ENCODE measurements at regions not wholly inside any gene's neighbourhood (a gene's known extent, or its start where the extent isn't known, plus 50 kb on each side); places are given as distances from the start of the nearest gene placed in this dataset.

DNA sequence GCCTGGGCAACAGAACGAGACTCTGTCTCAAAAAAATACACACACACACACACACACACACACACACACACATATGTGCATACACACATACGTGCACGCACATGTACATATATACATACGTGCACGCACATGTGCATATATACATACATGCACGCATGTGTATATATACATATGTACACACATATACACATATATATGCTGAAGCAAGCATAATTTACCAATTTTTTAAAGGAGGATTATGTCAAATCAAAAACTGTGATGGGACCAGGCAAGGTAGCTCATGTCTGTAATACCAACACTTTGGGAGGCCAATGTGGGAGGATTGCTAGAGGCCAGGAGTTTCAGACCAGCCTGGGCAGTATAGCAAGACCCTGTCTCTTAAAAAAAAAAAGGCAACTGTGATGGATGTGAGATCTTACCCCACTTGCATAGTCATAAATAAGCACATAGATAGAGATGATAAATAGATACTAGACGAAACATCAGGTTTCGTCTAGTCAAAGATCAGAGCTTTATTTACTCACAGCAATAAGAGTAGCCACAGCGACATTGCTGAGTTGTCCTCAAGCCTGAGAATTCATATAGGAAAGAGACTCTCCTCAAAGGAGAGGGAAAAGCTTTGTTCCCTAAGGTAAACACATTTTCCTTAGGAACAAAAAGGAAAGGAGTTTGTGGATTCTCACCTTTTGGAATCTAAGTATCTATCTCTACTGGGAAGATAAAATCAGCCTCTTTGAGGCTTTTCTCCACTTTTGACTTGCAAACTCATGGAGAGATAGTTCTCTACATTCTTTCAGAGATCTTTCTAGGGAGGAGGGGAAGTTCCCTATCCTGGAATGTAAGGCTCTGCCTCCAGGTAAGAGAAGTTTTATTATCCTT is 74.7 kb upstream of the AMN1 start:
- no peak for TF ChIP-seq RFX5 (IDR thresholded peaks at IDR 0.05; ENCODE audit: low read depth, low read length)
- no peak for TF ChIP-seq NFXL1 (CRISPR knock-in tag; IDR thresholded peaks at IDR 0.05)
- TF ChIP-seq ZNF121 (CRISPR knock-in tag; conservative IDR thresholded peaks at IDR 0.05) = peak; percentile 45
- TF ChIP-seq C11orf30 (IDR thresholded peaks at IDR 0.05; ENCODE audit: low read depth) = peak; percentile 19; the same call in 1 of the 2 replicates
- no peak for TF ChIP-seq CEBPB (tag; IDR thresholded peaks at IDR 0.05)
- no peak for TF ChIP-seq ZBTB7A (IDR thresholded peaks at IDR 0.05; ENCODE audit: borderline replicate concordance, control insufficient read depth, low read depth, low read length)
- no peak for TF ChIP-seq POU5F1 (IDR thresholded peaks at IDR 0.05; ENCODE audit: borderline replicate concordance, low read depth, low read length, partially characterized antibody)
- no peaks in the 10 kb centered on the region for H3K9me3 ChIP-seq (replicated peaks; ENCODE audit: control insufficient read depth, insufficient read depth, low read depth, low read length)
- no peak for ATAC-seq

More for the DNA sequence above, 74.7 kb upstream of the AMN1 start:
- no peak overlapping the region for H3K27ac ChIP-seq (ENCODE audit: extremely low read depth, low read depth, low read length)
- intact Hi-C loops (cut with micrococcal nuclease) = no loop called here
- ChIA-PET CTCF (ENCODE audit: low intra/inter-chr PET ratio) (no interaction called here), POLR2A (no interaction called here)
- H3K9ac ChIP-seq (ENCODE audit: insufficient read depth in 1 of 2, low read depth in 2 of 2, low read length in 2 of 2) = no peak overlapping the region
- H3K9me1 ChIP-seq (ENCODE audit: control insufficient read depth, insufficient read depth, low read length) = no peaks in the 10 kb centered on the region
- H3K79me2 ChIP-seq (ENCODE audit: control insufficient read depth, insufficient read depth, low read length) = no peaks in the 10 kb centered on the region
- no peak overlapping the region for H3K4me2 ChIP-seq (ENCODE audit: insufficient read depth, low read length)
- in situ Hi-C loops (cut with MboI) = no loop called here
- H4K20me1 ChIP-seq (replicated peaks; ENCODE audit: control insufficient read depth, insufficient read depth, low read length) = no peaks in the 10 kb centered on the region
- DNase-seq (ENCODE audit: extremely low read depth in 1 of 4, low spot score in 3 of 4) (no peak), FAIRE-seq (no peak)
- H3K4me1 ChIP-seq (replicated peaks in 1 of 2; ENCODE audit: control insufficient read depth in 2 of 2, insufficient read depth in 2 of 2, low read length in 2 of 2) = no peaks in the 10 kb centered on the region
- no peak overlapping the region for H3K4me3 ChIP-seq
- WGBS (ENCODE audit: insufficient coverage, low coverage, missing lambda C conversion rate) = 80% methylated on average over 8 of the region's 9 CpGs
- no peaks in the 10 kb centered on the region for H3K36me3 ChIP-seq (ENCODE audit: control insufficient read depth, insufficient read depth, low read length)
- BruUV-seq (replicated peaks) = no TSS peak
- no peaks in the 10 kb centered on the region for H3K27me3 ChIP-seq (ENCODE audit: control insufficient read depth in 2 of 2, insufficient read depth in 2 of 2, low read length in 2 of 2)
- H2AFZ ChIP-seq (ENCODE audit: low read depth, low read length) = no peak overlapping the region

All from K562 (cell line).